SK-N-MC (cell line): ENCODE measurements at regions not wholly inside any gene's neighbourhood (a gene's known extent, or its start where the extent isn't known, plus 50 kb on each side); places are given as distances from the start of the nearest gene placed in this dataset.

Experiments used
- DNase-seq: peaks from one replicate; pipeline ENCODE4 v3.0.0-alpha.2; 2011; ENCODE audit warnings: low read depth, low spot score
- H3K27ac ChIP-seq: fragments of 200-600 bp; sonication (generic); 2 replicates; pipeline ENCODE4 v1.5.1; 2016; ENCODE audit warnings: mixed run types
- H3K36me3 ChIP-seq: fragments of 200-600 bp; sonication (generic); 2 replicates; pipeline ENCODE4 v1.6.1; 2017; ENCODE audit warnings: antibody characterized with exemption, low read length, mixed read lengths; ENCODE audit not compliant: insufficient read depth
- H3K4me3 ChIP-seq: fragments of 200-600 bp; sonication (generic); 2 replicates; pipeline ENCODE4 v1.5.1; 2016
- H3K9ac ChIP-seq: fragments of 200-600 bp; sonication (generic); 2 replicates; pipeline ENCODE4 v1.8.0; 2017; ENCODE audit warnings: mixed run types, mixed read lengths; ENCODE audit not compliant: insufficient read length
- H3K9me3 ChIP-seq: fragments of 200-600 bp; sonication (generic); 2 replicates; pipeline ENCODE4 v1.6.1; 2017; ENCODE audit warnings: low read depth, mild to moderate bottlenecking, antibody characterized with exemption, low read length, moderate library complexity, mixed read lengths
- EZH2 ChIP-seq: fragments of 200-600 bp; sonication (generic); IDR thresholded peaks from one replicate; pipeline ENCODE4 v1.6.1; 2017; ENCODE audit warnings: antibody characterized with exemption
- FOXP2 ChIP-seq: optimal IDR thresholded peaks from 2 replicates; pipeline ENCODE3; 2011; ENCODE audit warnings: mild to moderate bottlenecking, moderate library complexity; ENCODE audit not compliant: insufficient read depth; ENCODE audit errors: extremely low read length, control extremely low read depth
- POLR2AphosphoS5 ChIP-seq: IDR thresholded peaks from 2 replicates; pipeline ENCODE4 v1.6.1; 2012; ENCODE audit warnings: mild to moderate bottlenecking, low read depth, low read length, borderline replicate concordance

GRCh38 chr2:188668017-188668680 lies 306.0 kb upstream of the COL3A1 start:
- TF ChIP-seq EZH2 (no peak), POLR2AphosphoS5 (no peak), FOXP2 (no peak)
- H3K9ac ChIP-seq: peak overlapping the region; percentile 3
- H3K36me3 ChIP-seq: no peaks in the 10 kb centered on the region
- H3K4me3 ChIP-seq: peak overlapping the region; percentile 37; the same call in 1 of the 2 replicates
- H3K9me3 ChIP-seq: no peaks in the 10 kb centered on the region
- peak; percentile 35 for DNase-seq
- H3K27ac ChIP-seq: peak overlapping the region; percentile 66

- Histone ChIP-seq H3K9ac (no peak overlapping the region), H3K9me3 (no peaks in the 10 kb centered on the region; the same call in none of the 2 replicates), H3K27ac (peak overlapping the region; percentile 39; the same call in 1 of the 2 replicates), H3K4me3 (peak overlapping the region; percentile 18; the same call in 1 of the 2 replicates), H3K36me3 (no peaks in the 10 kb centered on the region)
- TF ChIP-seq FOXP2: no peak
- TF ChIP-seq EZH2: no peak
- no peak for DNase-seq
Observed at GRCh38 chr2:188675391-188676009, 298.7 kb upstream of the COL3A1 start.

- no peak for DNase-seq
- no peak overlapping the region for H3K9ac ChIP-seq
- TF ChIP-seq FOXP2 (no peak), EZH2 (no peak), POLR2AphosphoS5 (no peak)
- H3K4me3 ChIP-seq: peak overlapping the region; percentile 18; the same call in 1 of the 2 replicates
- peak overlapping the region; percentile 39; the same call in 1 of the 2 replicates for H3K27ac ChIP-seq
- H3K36me3 ChIP-seq: no peaks in the 10 kb centered on the region
- H3K9me3 ChIP-seq: no peaks in the 10 kb centered on the region; the same call in none of the 2 replicates
Observed at GRCh38 chr2:188676010-188676400, 298.2 kb upstream of the COL3A1 start.

- no peak for TF ChIP-seq FOXP2
- no peak for TF ChIP-seq EZH2
- TF ChIP-seq POLR2AphosphoS5: no peak
- DNase-seq: no peak
- H3K9ac ChIP-seq: no peak overlapping the region
- H3K27ac ChIP-seq: no peak overlapping the region
- no peaks in the 10 kb centered on the region for H3K36me3 ChIP-seq
- H3K9me3 ChIP-seq: no peaks in the 10 kb centered on the region; the same call in none of the 2 replicates
- no peak overlapping the region for H3K4me3 ChIP-seq
Observed at GRCh38 chr2:188677142-188677541, 297.0 kb upstream of the COL3A1 start.

- H3K4me3 ChIP-seq: no peak overlapping the region
- no peaks in the 10 kb centered on the region for H3K36me3 ChIP-seq
- H3K9ac ChIP-seq: no peak overlapping the region
- TF ChIP-seq FOXP2: no peak
- TF ChIP-seq POLR2AphosphoS5: no peak
- TF ChIP-seq EZH2: no peak
- H3K9me3 ChIP-seq: no peaks in the 10 kb centered on the region; the same call in none of the 2 replicates
- no peak for DNase-seq
- H3K27ac ChIP-seq: no peak overlapping the region
Observed at GRCh38 chr2:188678882-188679281, 295.3 kb upstream of the COL3A1 start.

GRCh38 chr2:188682838-188683237 lies 291.3 kb upstream of the COL3A1 start:
- Histone ChIP-seq H3K9ac (no peak overlapping the region), H3K36me3 (no peaks in the 10 kb centered on the region), H3K27ac (no peak overlapping the region), H3K4me3 (no peak overlapping the region), H3K9me3 (no peaks in the 10 kb centered on the region; the same call in 1 of the 2 replicates)
- DNase-seq: no peak
- TF ChIP-seq EZH2: no peak
- TF ChIP-seq FOXP2: no peak
- TF ChIP-seq POLR2AphosphoS5: no peak

- Histone ChIP-seq H3K36me3 (no peaks in the 10 kb centered on the region), H3K9me3 (no peaks in the 10 kb centered on the region), H3K9ac (no peak overlapping the region), H3K27ac (no peak overlapping the region), H3K4me3 (no peak overlapping the region)
- no peak for DNase-seq
- TF ChIP-seq FOXP2 (no peak), EZH2 (no peak)
Observed at GRCh38 chr2:188684795-188685194, 289.4 kb upstream of the COL3A1 start.

- no peak overlapping the region for H3K27ac ChIP-seq
- TF ChIP-seq EZH2: no peak
- no peak for TF ChIP-seq POLR2AphosphoS5
- TF ChIP-seq FOXP2: no peak
- no peak overlapping the region for H3K9ac ChIP-seq
- DNase-seq: no peak
- H3K4me3 ChIP-seq: no peak overlapping the region
- H3K36me3 ChIP-seq: no peaks in the 10 kb centered on the region
- no peaks in the 10 kb centered on the region for H3K9me3 ChIP-seq
Observed at GRCh38 chr2:188693111-188693510, 281.1 kb upstream of the COL3A1 start.

GRCh38 chr2:188693771-188694170 lies 280.4 kb upstream of the COL3A1 start:
- no peak for TF ChIP-seq FOXP2
- no peak for TF ChIP-seq EZH2
- no peak for TF ChIP-seq POLR2AphosphoS5
- no peaks in the 10 kb centered on the region for H3K9me3 ChIP-seq
- DNase-seq: no peak

More at GRCh38 chr2:188693771-188694170, 280.4 kb upstream of the COL3A1 start:
- Histone ChIP-seq H3K27ac (no peak overlapping the region), H3K4me3 (no peak overlapping the region), H3K36me3 (no peaks in the 10 kb centered on the region), H3K9ac (no peak overlapping the region)
